ENCODE measurements at regions not wholly inside any gene's neighbourhood (a gene's known extent, or its start where the extent isn't known, plus 50 kb on each side); places are given as distances from the start of the nearest gene placed in this dataset.

DNA sequence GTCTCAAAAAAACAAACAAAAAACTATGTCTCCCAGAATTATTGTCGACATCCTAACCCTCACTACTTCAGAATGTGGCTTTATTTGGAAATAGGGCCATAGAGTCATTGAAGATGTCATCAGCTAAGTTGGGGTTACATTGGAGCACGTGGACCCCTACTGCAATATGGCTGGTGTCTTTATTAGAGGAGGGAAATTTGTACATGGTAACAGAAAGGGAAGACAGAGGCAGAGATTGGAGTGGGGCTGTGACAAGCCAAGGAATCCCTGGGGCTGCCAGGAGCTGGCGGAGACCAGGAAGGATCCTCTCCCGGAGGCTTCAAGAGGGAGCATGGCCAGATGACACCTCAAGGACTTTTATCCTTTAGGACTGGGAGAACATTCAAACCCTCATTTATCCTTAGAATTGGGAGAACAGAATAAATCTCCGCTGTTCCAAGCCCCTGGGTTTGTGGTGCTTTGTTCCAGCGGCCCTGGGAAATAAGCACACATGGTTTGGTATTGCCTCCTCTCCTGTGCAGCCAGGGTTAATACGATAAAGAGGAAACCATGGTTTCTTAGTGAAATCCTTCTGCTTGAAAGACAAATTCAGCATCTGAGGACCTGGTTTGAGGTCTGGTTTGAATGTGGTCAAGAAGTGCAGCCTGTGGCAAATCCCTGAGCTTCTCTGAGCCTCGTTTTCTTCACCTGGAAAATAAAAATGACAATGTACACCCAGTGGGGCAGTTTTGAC lies 184.7 kb downstream of the MYCN start:
- TF ChIP-seq POLR2AphosphoS5 (IDR thresholded peaks at IDR 0.05; ENCODE audit: low read depth, low read length), result no peak
- TF ChIP-seq, protein P1, sequence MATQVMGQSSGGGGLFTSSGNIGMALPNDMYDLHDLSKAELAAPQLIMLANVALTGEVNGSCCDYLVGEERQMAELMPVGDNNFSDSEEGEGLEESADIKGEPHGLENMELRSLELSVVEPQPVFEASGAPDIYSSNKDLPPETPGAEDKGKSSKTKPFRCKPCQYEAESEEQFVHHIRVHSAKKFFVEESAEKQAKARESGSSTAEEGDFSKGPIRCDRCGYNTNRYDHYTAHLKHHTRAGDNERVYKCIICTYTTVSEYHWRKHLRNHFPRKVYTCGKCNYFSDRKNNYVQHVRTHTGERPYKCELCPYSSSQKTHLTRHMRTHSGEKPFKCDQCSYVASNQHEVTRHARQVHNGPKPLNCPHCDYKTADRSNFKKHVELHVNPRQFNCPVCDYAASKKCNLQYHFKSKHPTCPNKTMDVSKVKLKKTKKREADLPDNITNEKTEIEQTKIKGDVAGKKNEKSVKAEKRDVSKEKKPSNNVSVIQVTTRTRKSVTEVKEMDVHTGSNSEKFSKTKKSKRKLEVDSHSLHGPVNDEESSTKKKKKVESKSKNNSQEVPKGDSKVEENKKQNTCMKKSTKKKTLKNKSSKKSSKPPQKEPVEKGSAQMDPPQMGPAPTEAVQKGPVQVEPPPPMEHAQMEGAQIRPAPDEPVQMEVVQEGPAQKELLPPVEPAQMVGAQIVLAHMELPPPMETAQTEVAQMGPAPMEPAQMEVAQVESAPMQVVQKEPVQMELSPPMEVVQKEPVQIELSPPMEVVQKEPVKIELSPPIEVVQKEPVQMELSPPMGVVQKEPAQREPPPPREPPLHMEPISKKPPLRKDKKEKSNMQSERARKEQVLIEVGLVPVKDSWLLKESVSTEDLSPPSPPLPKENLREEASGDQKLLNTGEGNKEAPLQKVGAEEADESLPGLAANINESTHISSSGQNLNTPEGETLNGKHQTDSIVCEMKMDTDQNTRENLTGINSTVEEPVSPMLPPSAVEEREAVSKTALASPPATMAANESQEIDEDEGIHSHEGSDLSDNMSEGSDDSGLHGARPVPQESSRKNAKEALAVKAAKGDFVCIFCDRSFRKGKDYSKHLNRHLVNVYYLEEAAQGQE (IDR thresholded peaks at IDR 0.05; ENCODE audit: insufficient read depth in 1 of 2, low read depth in 2 of 2, low read length in 2 of 2), result no peak
- TF ChIP-seq SIN3A (IDR thresholded peaks at IDR 0.05; ENCODE audit: borderline replicate concordance, insufficient read depth, low read length), result no peak
- TF ChIP-seq TAF1 (IDR thresholded peaks at IDR 0.05; ENCODE audit: borderline replicate concordance, insufficient read depth, low read length), result no peak
- TF ChIP-seq FOXP2 (optimal IDR thresholded peaks at IDR 0.05; ENCODE audit: borderline replicate concordance, extremely low read depth, extremely low read length, insufficient read depth), result no peak
